ENCODE measurements at regions not wholly inside any gene's neighbourhood (a gene's known extent, or its start where the extent isn't known, plus 50 kb on each side); places are given as distances from the start of the nearest gene placed in this dataset.

DNA sequence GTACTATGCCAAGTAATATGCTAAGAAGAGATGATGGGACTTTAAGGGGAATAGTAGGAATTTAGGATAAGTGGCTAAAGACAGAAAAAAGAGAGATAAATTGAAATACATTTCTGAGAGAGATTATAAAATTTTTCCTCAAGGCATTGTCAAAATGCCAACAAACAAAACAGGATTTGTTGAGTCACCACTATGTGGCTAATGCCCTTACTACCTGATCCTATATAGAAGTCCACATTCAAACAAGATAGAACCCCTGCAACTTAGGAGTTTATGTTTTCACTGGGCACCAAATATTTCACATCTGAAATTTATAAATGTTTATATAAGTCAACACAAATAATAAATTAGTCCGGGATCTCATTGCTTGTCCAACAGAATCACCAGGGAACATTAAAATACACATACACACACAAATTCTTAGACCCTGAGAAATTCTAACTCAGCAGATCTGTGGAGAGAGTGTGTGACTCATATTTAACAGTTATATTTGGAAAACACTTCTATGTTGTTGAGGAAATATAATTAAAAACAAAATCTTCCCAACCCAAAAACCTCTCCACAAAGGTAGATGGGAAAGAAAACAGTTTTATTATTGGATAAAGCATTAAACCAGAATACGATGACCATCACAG lies 154.3 kb downstream of the PPP1R3A start:
- BruUV-seq (replicated peaks), result no TSS peak
- intact Hi-C loops (cut with micrococcal nuclease), result no loop called here
- H3K27ac Mint-ChIP-seq (ENCODE audit: low read depth, unreplicated experiment), result no peak overlapping the region
- ChIA-PET CTCF (no interaction called here), POLR2A (no interaction called here)
- H3K4me1 Mint-ChIP-seq (ENCODE audit: insufficient read depth, unreplicated experiment), result no peaks in the 10 kb centered on the region
- DNase-seq (ENCODE audit: unreplicated experiment), result peak; percentile 45
- no peaks in the 10 kb centered on the region for H3K9me3 Mint-ChIP-seq (ENCODE audit: unreplicated experiment)
- TF ChIP-seq, protein P1, sequence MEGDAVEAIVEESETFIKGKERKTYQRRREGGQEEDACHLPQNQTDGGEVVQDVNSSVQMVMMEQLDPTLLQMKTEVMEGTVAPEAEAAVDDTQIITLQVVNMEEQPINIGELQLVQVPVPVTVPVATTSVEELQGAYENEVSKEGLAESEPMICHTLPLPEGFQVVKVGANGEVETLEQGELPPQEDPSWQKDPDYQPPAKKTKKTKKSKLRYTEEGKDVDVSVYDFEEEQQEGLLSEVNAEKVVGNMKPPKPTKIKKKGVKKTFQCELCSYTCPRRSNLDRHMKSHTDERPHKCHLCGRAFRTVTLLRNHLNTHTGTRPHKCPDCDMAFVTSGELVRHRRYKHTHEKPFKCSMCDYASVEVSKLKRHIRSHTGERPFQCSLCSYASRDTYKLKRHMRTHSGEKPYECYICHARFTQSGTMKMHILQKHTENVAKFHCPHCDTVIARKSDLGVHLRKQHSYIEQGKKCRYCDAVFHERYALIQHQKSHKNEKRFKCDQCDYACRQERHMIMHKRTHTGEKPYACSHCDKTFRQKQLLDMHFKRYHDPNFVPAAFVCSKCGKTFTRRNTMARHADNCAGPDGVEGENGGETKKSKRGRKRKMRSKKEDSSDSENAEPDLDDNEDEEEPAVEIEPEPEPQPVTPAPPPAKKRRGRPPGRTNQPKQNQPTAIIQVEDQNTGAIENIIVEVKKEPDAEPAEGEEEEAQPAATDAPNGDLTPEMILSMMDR (IDR thresholded peaks at IDR 0.05; ENCODE audit: unreplicated experiment), result no peak
- no peaks in the 10 kb centered on the region for H3K36me3 Mint-ChIP-seq (ENCODE audit: insufficient read depth, unreplicated experiment)
- peaks cover 51% of the 10 kb centered on the region for H3K27me3 Mint-ChIP-seq (ENCODE audit: insufficient read depth, unreplicated experiment)
- no peak overlapping the region for H3K4me3 Mint-ChIP-seq (ENCODE audit: unreplicated experiment)

DNA sequence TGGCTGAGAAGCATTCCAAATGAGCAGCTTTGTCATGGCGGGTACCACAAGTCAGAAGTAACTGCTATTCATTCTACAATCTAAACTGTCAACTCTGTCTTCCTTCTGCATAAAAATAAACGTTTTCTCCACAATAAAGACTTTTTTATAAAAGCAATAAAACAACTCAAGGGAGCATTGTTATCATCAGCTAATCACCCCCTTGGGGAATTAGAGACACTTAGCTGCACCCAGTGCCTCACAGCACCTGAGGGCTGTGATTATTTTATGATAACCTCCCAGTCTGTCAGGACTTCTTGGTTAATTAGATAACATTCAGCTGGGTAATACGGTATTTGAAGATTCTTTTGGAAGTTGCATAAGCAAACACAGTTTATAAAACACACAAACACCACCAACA lies 155.6 kb downstream of the PPP1R3A start:
- CTCF ChIA-PET, result no interaction called here
- POLR2A ChIA-PET, result no interaction called here
- H3K4me3 Mint-ChIP-seq (ENCODE audit: unreplicated experiment), result no peak overlapping the region
- no peaks in the 10 kb centered on the region for H3K4me1 Mint-ChIP-seq (ENCODE audit: insufficient read depth, unreplicated experiment)
- no peak for DNase-seq (ENCODE audit: unreplicated experiment)
- no peak overlapping the region for H3K27ac Mint-ChIP-seq (ENCODE audit: low read depth, unreplicated experiment)
- peaks cover 42% of the 10 kb centered on the region for H3K27me3 Mint-ChIP-seq (ENCODE audit: insufficient read depth, unreplicated experiment)
- H3K9me3 Mint-ChIP-seq (ENCODE audit: unreplicated experiment), result no peaks in the 10 kb centered on the region
- TF ChIP-seq, protein P1 (IDR thresholded peaks at IDR 0.05; ENCODE audit: unreplicated experiment), result no peak
- intact Hi-C loops (cut with micrococcal nuclease), result no loop called here
- no peaks in the 10 kb centered on the region for H3K36me3 Mint-ChIP-seq (ENCODE audit: insufficient read depth, unreplicated experiment)
- no TSS peak for BruUV-seq (replicated peaks)

DNA sequence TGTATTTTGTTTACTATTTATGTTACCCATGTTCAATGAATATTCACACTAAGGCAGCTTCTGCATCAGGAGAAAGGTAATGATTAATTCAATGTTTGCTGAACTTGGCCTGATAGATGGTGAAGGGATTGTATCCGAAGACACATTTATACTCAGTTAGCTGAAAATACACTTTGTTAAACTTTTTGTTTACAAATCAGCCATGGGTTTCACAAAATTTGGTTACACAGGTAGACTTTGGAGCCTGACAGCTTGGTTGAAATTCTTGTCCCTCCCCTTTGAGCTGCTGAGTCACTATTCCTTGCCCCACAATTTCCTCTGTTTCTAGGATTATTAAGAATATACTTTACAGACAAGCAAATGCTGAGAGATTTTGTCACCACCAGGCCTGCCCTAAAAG lies 162.6 kb downstream of the PPP1R3A start:
- POLR2A ChIA-PET, result no interaction called here
- Mint-ChIP-seq H3K4me3 (ENCODE audit: unreplicated experiment) (no peak overlapping the region), H3K4me1 (ENCODE audit: insufficient read depth, unreplicated experiment) (no peaks in the 10 kb centered on the region), H3K27me3 (ENCODE audit: insufficient read depth, unreplicated experiment) (peaks cover 26% of the 10 kb centered on the region), H3K27ac (ENCODE audit: low read depth, unreplicated experiment) (no peak overlapping the region), H3K9me3 (ENCODE audit: unreplicated experiment) (no peaks in the 10 kb centered on the region), H3K36me3 (ENCODE audit: insufficient read depth, unreplicated experiment) (no peaks in the 10 kb centered on the region)
- intact Hi-C loops (cut with micrococcal nuclease), result no loop called here
- TF ChIP-seq, protein P1 (IDR thresholded peaks at IDR 0.05; ENCODE audit: unreplicated experiment), result no peak
- BruUV-seq (replicated peaks), result no TSS peak
- CTCF ChIA-PET, result no interaction called here
- no peak for DNase-seq (ENCODE audit: unreplicated experiment)

DNA sequence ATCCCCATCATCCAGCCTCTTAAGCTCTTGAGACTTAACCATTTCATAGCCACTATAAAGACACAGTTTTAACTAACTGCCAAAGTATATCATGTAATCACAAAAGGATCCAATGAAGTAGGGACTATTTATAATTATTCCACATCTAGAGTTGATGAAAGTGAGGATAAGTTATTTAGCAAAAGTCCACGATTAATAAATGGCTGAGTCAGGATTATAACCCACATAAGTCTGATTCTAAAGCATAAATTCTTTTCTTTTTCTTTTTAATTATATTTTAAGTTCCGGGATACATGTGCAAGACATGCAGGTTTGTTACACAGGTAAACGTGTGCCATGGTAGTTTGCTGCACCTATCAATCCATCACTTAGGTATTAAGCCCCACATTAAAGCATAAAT lies 166.1 kb downstream of the PPP1R3A start:
- H3K27me3 Mint-ChIP-seq (ENCODE audit: insufficient read depth, unreplicated experiment), result peaks cover 21% of the 10 kb centered on the region
- no peaks in the 10 kb centered on the region for H3K9me3 Mint-ChIP-seq (ENCODE audit: unreplicated experiment)
- TF ChIP-seq, protein P1 (IDR thresholded peaks at IDR 0.05; ENCODE audit: unreplicated experiment), result no peak
- BruUV-seq (replicated peaks), result no TSS peak
- DNase-seq (ENCODE audit: unreplicated experiment), result no peak
- H3K27ac Mint-ChIP-seq (ENCODE audit: low read depth, unreplicated experiment), result no peak overlapping the region
- no peaks in the 10 kb centered on the region for H3K4me1 Mint-ChIP-seq (ENCODE audit: insufficient read depth, unreplicated experiment)
- no peaks in the 10 kb centered on the region for H3K36me3 Mint-ChIP-seq (ENCODE audit: insufficient read depth, unreplicated experiment)
- POLR2A ChIA-PET, result no interaction called here
- H3K4me3 Mint-ChIP-seq (ENCODE audit: unreplicated experiment), result no peak overlapping the region
- intact Hi-C loops (cut with micrococcal nuclease), result no loop called here
- CTCF ChIA-PET, result no interaction called here
